ENCODE measurements at regions not wholly inside any gene's neighbourhood (a gene's known extent, or its start where the extent isn't known, plus 50 kb on each side); places are given as distances from the start of the nearest gene placed in this dataset.

- Histone ChIP-seq H3K9ac (ENCODE audit: low read length) (no peak overlapping the region), H3K9me2 (replicated peaks; ENCODE audit: insufficient read depth, low read length) (no peaks in the 10 kb centered on the region), H4K20me1 (ENCODE audit: low read depth, low read length) (no peaks in the 10 kb centered on the region), H3F3A (ENCODE audit: insufficient read depth) (no peaks in the 10 kb centered on the region), H3K4me3 (ENCODE audit: insufficient read depth, low read length, poor library complexity, severe bottlenecking) (no peak overlapping the region), H3K27me3 (ENCODE audit: low read length) (no peaks in the 10 kb centered on the region), H3K27ac (ENCODE audit: low read depth, low read length) (no peak overlapping the region), H3K4me2 (ENCODE audit: low read depth, low read length, poor library complexity, severe bottlenecking) (no peak overlapping the region), H3K79me2 (ENCODE audit: insufficient read depth, low read length) (no peaks in the 10 kb centered on the region), H3K36me3 (ENCODE audit: low read length) (no peaks in the 10 kb centered on the region), H2AFZ (ENCODE audit: low read depth, low read length, severe bottlenecking) (no peak overlapping the region), H3K9me3 (ENCODE audit: insufficient read depth, low read length) (no peaks in the 10 kb centered on the region)
- TF ChIP-seq EZH2phosphoT487 (conservative IDR thresholded peaks at IDR 0.05; ENCODE audit: low read length) (no peak), CTCF (IDR thresholded peaks at IDR 0.05; ENCODE audit: insufficient read depth, low read length, poor library complexity, severe bottlenecking) (no peak)
Measured at GRCh38 chr2:117126656-117127055, 687.8 kb upstream of the DDX18 start.

- TF ChIP-seq EZH2phosphoT487 (conservative IDR thresholded peaks at IDR 0.05; ENCODE audit: low read length) (no peak), CTCF (IDR thresholded peaks at IDR 0.05; ENCODE audit: insufficient read depth, low read length, poor library complexity, severe bottlenecking) (no peak)
- Histone ChIP-seq H3K9me2 (replicated peaks; ENCODE audit: insufficient read depth, low read length) (no peaks in the 10 kb centered on the region), H3K4me3 (ENCODE audit: insufficient read depth, low read length, poor library complexity, severe bottlenecking) (no peak overlapping the region), H3F3A (ENCODE audit: insufficient read depth) (no peaks in the 10 kb centered on the region), H3K4me2 (ENCODE audit: low read depth, low read length, poor library complexity, severe bottlenecking) (no peak overlapping the region), H3K9me3 (ENCODE audit: insufficient read depth, low read length) (no peaks in the 10 kb centered on the region), H3K27ac (ENCODE audit: low read depth, low read length) (no peak overlapping the region), H2AFZ (ENCODE audit: low read depth, low read length, severe bottlenecking) (no peak overlapping the region), H4K20me1 (ENCODE audit: low read depth, low read length) (no peaks in the 10 kb centered on the region), H3K36me3 (ENCODE audit: low read length) (no peaks in the 10 kb centered on the region), H3K27me3 (ENCODE audit: low read length) (no peaks in the 10 kb centered on the region), H3K79me2 (ENCODE audit: insufficient read depth, low read length) (no peaks in the 10 kb centered on the region), H3K9ac (ENCODE audit: low read length) (no peak overlapping the region)
Measured at GRCh38 chr2:117127680-117128079, 686.8 kb upstream of the DDX18 start.

- Histone ChIP-seq H3K4me2 (ENCODE audit: low read depth, low read length, poor library complexity, severe bottlenecking) (no peak overlapping the region), H3K9ac (ENCODE audit: low read length) (no peak overlapping the region), H3K9me2 (replicated peaks; ENCODE audit: insufficient read depth, low read length) (no peaks in the 10 kb centered on the region), H3K79me2 (ENCODE audit: insufficient read depth, low read length) (no peaks in the 10 kb centered on the region), H3K4me3 (ENCODE audit: insufficient read depth, low read length, poor library complexity, severe bottlenecking) (no peak overlapping the region), H3F3A (ENCODE audit: insufficient read depth) (no peaks in the 10 kb centered on the region), H3K27ac (ENCODE audit: low read depth, low read length) (no peak overlapping the region), H3K9me3 (ENCODE audit: insufficient read depth, low read length) (no peaks in the 10 kb centered on the region), H2AFZ (ENCODE audit: low read depth, low read length, severe bottlenecking) (no peak overlapping the region), H3K36me3 (ENCODE audit: low read length) (no peaks in the 10 kb centered on the region), H3K27me3 (ENCODE audit: low read length) (no peaks in the 10 kb centered on the region), H4K20me1 (ENCODE audit: low read depth, low read length) (no peaks in the 10 kb centered on the region)
- TF ChIP-seq CTCF (IDR thresholded peaks at IDR 0.05; ENCODE audit: insufficient read depth, low read length, poor library complexity, severe bottlenecking), result no peak
Measured at GRCh38 chr2:117128461-117128860, 686.0 kb upstream of the DDX18 start.

GRCh38 chr2:117137371-117137770 lies 677.1 kb upstream of the DDX18 start:
- Histone ChIP-seq H3K4me2 (ENCODE audit: low read depth, low read length, poor library complexity, severe bottlenecking) (no peak overlapping the region), H3K4me3 (ENCODE audit: insufficient read depth, low read length, poor library complexity, severe bottlenecking) (no peak overlapping the region), H3K9ac (ENCODE audit: low read length) (no peak overlapping the region), H3K9me2 (replicated peaks; ENCODE audit: insufficient read depth, low read length) (no peaks in the 10 kb centered on the region), H3K9me3 (ENCODE audit: insufficient read depth, low read length) (no peaks in the 10 kb centered on the region), H3K36me3 (ENCODE audit: low read length) (no peaks in the 10 kb centered on the region), H3F3A (ENCODE audit: insufficient read depth) (no peaks in the 10 kb centered on the region), H3K27ac (ENCODE audit: low read depth, low read length) (no peak overlapping the region), H3K79me2 (ENCODE audit: insufficient read depth, low read length) (no peaks in the 10 kb centered on the region), H4K20me1 (ENCODE audit: low read depth, low read length) (no peaks in the 10 kb centered on the region), H3K27me3 (ENCODE audit: low read length) (no peaks in the 10 kb centered on the region), H2AFZ (ENCODE audit: low read depth, low read length, severe bottlenecking) (no peak overlapping the region)
- TF ChIP-seq EZH2phosphoT487 (conservative IDR thresholded peaks at IDR 0.05; ENCODE audit: low read length), result no peak
- no peak for TF ChIP-seq CTCF (IDR thresholded peaks at IDR 0.05; ENCODE audit: insufficient read depth, low read length, poor library complexity, severe bottlenecking)
